Activated naive CD8-positive, alpha-beta T cell treated with anti-CD3 and anti-CD28 coated beads for 36 hours (primary cell): ENCODE measurements at regions not wholly inside any gene's neighbourhood (a gene's known extent, or its start where the extent isn't known, plus 50 kb on each side); places are given as distances from the start of the nearest gene placed in this dataset.

ENCODE experiments used
- DNase-seq: peaks from one replicate; pipeline ENCODE4 v3.0.0; 2021
- H3K27ac Mint-ChIP-seq: one replicate; pipeline ENCODE4 v1.8.0; 2022; ENCODE audit warnings: mild to moderate bottlenecking, moderate library complexity, mixed read lengths
- H3K27me3 Mint-ChIP-seq: one replicate; pipeline ENCODE4 v1.8.0; 2022; ENCODE audit warnings: mild to moderate bottlenecking, mixed read lengths
- H3K36me3 Mint-ChIP-seq: one replicate; pipeline ENCODE4 v1.8.0; 2021; ENCODE audit warnings: mild to moderate bottlenecking, mixed read lengths
- H3K4me1 Mint-ChIP-seq: one replicate; pipeline ENCODE4 v1.8.0; 2021; ENCODE audit warnings: mixed read lengths
- H3K4me3 Mint-ChIP-seq: one replicate; pipeline ENCODE4 v1.8.0; 2022; ENCODE audit warnings: mild to moderate bottlenecking, moderate library complexity, mixed read lengths
- H3K9me3 Mint-ChIP-seq: one replicate; pipeline ENCODE4 v1.8.0; 2022; ENCODE audit warnings: mixed read lengths

DNA sequence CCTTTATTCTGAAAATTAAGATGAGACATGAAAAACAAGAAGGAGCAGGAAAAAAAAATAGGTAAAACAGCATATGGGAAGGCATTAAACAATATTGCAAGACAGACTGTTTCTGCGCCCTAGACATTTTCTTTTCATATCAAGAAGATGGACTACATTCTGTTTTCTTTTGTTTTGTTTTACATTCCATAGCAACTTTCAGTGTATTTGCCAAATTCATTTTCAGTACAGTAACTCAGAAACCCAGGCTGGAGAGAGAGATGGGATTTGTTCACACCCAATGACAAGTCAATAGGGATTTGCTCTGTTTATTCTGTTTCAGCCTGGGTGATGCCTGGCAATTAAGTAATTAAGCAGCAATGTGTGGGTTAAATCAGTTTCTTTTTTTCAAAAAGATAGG is 892.8 kb upstream of the DIAPH2 start:
- no peaks in the 10 kb centered on the region for H3K4me1 Mint-ChIP-seq
- no peak overlapping the region for H3K4me3 Mint-ChIP-seq
- H3K9me3 Mint-ChIP-seq = no peaks in the 10 kb centered on the region
- H3K36me3 Mint-ChIP-seq = no peaks in the 10 kb centered on the region
- no peak for DNase-seq
- no peak overlapping the region for H3K27ac Mint-ChIP-seq
- no peaks in the 10 kb centered on the region for H3K27me3 Mint-ChIP-seq

DNA sequence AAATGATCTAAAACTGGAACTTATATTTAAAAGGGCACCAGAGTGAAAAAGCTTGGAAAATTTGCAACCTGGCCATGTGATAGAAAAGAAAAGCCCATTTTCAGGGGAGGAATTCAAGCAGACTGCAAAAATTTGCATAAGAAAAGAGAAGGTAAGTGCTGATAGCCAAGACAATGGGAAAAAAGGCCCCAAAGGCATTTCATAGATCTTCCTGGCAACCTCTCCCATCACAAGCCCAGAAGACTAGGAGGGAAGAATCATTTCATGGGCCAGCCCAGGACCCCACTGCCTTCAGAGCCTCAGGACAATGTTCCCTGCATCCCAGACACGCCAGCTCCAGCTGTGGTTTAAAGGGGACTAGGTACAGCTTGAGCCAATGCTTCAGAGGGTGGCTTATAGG is 887.3 kb upstream of the DIAPH2 start:
- H3K9me3 Mint-ChIP-seq = no peaks in the 10 kb centered on the region
- H3K4me1 Mint-ChIP-seq = no peaks in the 10 kb centered on the region
- H3K27me3 Mint-ChIP-seq = no peaks in the 10 kb centered on the region
- DNase-seq = no peak
- H3K4me3 Mint-ChIP-seq = no peak overlapping the region
- H3K27ac Mint-ChIP-seq = no peak overlapping the region
- H3K36me3 Mint-ChIP-seq = no peaks in the 10 kb centered on the region

DNA sequence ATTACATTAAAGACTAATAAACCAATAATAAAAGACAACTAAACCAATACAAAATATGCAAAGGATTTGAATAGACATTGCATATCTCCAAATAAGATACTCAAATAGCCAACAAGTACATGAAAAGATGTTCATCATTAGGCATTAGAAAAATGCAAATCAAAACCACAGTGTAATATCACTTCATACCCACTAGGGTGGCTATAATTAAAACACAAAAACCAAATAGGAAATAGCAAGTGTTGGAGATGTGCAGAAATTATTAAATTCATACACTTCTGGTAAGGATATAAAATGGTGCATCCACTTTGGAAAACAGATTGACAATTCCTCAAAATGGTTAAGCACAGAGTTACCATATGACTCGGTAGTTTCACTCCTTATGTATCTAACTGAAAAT is 860.8 kb upstream of the DIAPH2 start:
- no peaks in the 10 kb centered on the region for H3K4me1 Mint-ChIP-seq
- no peaks in the 10 kb centered on the region for H3K9me3 Mint-ChIP-seq
- H3K27ac Mint-ChIP-seq = no peak overlapping the region
- H3K4me3 Mint-ChIP-seq = no peak overlapping the region
- no peaks in the 10 kb centered on the region for H3K27me3 Mint-ChIP-seq
- no peak for DNase-seq
- no peaks in the 10 kb centered on the region for H3K36me3 Mint-ChIP-seq

DNA sequence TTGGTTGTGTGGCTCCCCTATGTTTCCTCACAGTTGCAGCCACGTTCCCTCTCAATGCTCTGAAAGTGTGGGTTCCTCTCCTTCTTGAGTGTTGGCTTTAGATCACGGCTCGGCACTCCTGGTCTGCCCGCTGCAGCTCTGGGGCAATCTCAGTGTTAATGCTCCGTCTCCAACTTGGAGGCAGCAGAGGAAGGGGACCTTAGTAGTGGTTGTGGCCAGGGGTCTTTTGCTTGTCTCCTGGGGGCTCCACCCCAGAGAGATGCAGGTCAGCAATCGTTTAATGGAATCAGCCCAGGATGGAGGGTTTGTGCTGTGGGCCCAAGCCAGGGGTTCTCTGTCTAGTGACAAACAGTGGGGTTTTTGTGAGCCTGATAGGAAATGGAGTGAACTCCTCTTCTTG is 849.4 kb upstream of the DIAPH2 start:
- H3K36me3 Mint-ChIP-seq = no peaks in the 10 kb centered on the region
- H3K9me3 Mint-ChIP-seq = peaks cover 2% of the 10 kb centered on the region
- no peak overlapping the region for H3K27ac Mint-ChIP-seq
- H3K4me1 Mint-ChIP-seq = no peaks in the 10 kb centered on the region
- H3K4me3 Mint-ChIP-seq = no peak overlapping the region
- no peaks in the 10 kb centered on the region for H3K27me3 Mint-ChIP-seq
- no peak for DNase-seq

DNA sequence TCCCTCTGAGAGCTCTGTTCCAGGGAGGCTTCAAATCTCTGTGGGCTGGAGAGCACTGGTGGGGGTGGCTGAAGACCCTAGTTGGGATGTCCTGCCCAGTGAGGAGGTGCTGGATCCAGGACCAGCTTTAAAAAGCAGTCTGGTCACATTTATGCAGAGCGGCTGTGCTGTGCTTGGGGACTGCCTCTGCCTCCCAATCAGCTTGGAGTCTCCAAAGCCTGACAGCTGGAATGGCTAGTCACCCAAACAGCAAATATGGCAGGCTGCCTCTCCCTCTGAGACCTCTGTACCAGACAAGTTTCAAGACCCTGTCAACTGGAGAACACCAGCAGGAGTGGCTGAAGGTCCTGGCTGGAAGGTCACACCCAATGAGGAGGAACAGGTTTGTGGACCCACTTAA is 848.1 kb upstream of the DIAPH2 start:
- Mint-ChIP-seq H3K4me3 (no peak overlapping the region), H3K9me3 (peaks cover 2% of the 10 kb centered on the region), H3K27me3 (no peaks in the 10 kb centered on the region), H3K4me1 (no peaks in the 10 kb centered on the region), H3K27ac (no peak overlapping the region), H3K36me3 (no peaks in the 10 kb centered on the region)
- DNase-seq = no peak

DNA sequence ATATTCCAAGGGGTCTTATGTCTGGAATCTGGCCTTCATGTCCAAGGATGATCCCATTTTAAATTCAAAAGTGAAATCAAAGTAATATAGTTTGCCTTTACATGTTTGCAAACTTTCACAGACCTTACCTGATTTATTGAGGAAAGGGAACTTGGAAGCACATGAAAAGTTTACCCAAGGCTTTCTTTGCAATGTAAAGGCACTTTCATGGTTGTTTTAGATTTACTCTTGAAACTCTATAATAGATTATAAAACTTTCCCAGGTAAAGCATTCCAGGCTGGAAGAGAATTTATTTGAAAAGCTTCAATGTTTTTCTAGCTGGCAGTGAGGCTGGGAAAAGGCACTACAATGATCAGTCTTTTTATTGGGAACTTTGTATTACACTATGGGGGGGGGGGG is 842.8 kb upstream of the DIAPH2 start:
- H3K4me1 Mint-ChIP-seq = no peaks in the 10 kb centered on the region
- H3K9me3 Mint-ChIP-seq = no peaks in the 10 kb centered on the region
- H3K36me3 Mint-ChIP-seq = no peaks in the 10 kb centered on the region
- no peak overlapping the region for H3K4me3 Mint-ChIP-seq
- DNase-seq = no peak
- H3K27ac Mint-ChIP-seq = no peak overlapping the region
- no peaks in the 10 kb centered on the region for H3K27me3 Mint-ChIP-seq

DNA sequence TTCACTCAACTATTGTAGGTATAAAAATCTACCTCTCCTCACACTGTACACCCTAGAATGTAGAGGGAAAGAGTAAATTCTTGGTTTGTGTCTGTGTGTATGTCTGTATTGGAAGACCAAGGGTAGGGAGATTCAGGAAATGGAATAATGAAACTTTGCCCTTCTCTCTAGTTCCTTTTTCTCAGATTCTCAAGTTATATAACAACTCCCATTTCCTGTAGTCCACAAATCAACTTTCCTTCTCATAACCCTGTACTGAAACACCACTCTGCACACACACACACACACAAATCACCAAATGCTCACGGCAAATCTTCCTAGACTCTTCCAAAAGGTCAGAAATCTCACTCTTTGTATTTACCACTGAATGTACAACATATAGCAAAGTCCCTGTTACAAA is 824.5 kb upstream of the DIAPH2 start:
- Mint-ChIP-seq H3K4me1 (no peaks in the 10 kb centered on the region), H3K4me3 (no peak overlapping the region), H3K27me3 (no peaks in the 10 kb centered on the region), H3K36me3 (no peaks in the 10 kb centered on the region), H3K9me3 (peaks cover 5% of the 10 kb centered on the region), H3K27ac (no peak overlapping the region)
- no peak for DNase-seq

DNA sequence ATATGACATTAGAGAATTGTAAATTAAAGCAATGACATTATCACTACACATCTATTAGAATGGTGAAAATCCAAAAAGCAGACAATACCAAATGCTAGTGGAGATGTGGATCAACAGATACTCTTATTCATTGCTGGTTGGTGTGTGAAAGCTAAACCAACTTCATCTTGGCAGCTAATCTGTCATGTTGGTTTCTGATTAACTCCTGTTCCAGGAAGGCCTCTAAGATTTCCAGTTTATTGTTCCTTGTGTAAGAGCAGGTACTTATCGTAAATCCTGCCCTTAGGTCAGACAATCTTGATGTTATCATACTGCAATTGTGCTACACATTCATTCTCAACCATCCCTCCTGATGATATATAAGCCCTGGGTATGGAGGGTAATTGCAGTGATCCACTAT is 809.0 kb upstream of the DIAPH2 start:
- H3K9me3 Mint-ChIP-seq = peaks cover 6% of the 10 kb centered on the region
- DNase-seq = no peak
- H3K27me3 Mint-ChIP-seq = no peaks in the 10 kb centered on the region
- H3K4me1 Mint-ChIP-seq = no peaks in the 10 kb centered on the region
- H3K4me3 Mint-ChIP-seq = no peak overlapping the region
- H3K36me3 Mint-ChIP-seq = no peaks in the 10 kb centered on the region
- H3K27ac Mint-ChIP-seq = no peak overlapping the region

DNA sequence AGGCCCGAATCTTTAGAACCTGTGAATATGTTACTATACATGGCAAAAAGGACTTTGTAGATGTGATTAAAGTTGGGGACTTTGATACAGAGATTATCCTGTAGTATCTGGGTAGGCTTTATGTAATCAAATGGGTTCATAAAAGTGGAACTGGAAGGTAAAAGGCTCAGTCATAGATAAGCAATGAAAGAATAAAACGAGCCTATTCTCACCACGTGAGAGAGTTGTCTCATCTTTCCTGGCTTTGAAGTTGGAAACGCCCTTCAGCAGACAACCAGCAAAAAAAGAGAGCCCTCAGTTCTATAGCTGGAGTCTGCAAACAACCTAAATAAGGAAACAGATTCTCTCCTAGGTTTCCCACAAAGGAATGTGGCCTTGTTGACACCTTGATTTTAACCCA is 805.8 kb upstream of the DIAPH2 start:
- no peaks in the 10 kb centered on the region for H3K36me3 Mint-ChIP-seq
- no peaks in the 10 kb centered on the region for H3K4me1 Mint-ChIP-seq
- no peak overlapping the region for H3K27ac Mint-ChIP-seq
- peaks cover 6% of the 10 kb centered on the region for H3K9me3 Mint-ChIP-seq
- DNase-seq = no peak
- no peak overlapping the region for H3K4me3 Mint-ChIP-seq
- no peaks in the 10 kb centered on the region for H3K27me3 Mint-ChIP-seq

DNA sequence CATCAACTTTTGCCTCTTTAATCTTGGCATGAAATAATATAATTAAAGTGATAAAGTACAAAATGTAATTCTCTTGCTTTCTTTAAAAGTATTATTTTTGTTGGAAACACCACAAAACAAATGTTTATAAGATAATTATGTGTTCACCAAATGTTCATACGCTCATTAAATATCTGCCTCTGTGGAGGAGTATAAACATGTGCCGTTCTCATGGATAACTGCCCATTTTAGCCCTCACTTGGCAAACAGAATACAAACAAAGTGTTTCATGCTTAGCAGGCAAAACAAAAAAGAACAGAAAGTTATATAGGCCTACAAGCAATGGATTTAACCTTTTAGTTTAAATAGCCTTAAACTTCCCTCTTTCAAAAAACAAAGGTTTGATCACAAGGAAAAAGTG is 800.5 kb upstream of the DIAPH2 start:
- Mint-ChIP-seq H3K27me3 (no peaks in the 10 kb centered on the region), H3K9me3 (no peaks in the 10 kb centered on the region), H3K4me3 (no peak overlapping the region), H3K27ac (no peak overlapping the region), H3K4me1 (no peaks in the 10 kb centered on the region), H3K36me3 (no peaks in the 10 kb centered on the region)
- DNase-seq = no peak

DNA sequence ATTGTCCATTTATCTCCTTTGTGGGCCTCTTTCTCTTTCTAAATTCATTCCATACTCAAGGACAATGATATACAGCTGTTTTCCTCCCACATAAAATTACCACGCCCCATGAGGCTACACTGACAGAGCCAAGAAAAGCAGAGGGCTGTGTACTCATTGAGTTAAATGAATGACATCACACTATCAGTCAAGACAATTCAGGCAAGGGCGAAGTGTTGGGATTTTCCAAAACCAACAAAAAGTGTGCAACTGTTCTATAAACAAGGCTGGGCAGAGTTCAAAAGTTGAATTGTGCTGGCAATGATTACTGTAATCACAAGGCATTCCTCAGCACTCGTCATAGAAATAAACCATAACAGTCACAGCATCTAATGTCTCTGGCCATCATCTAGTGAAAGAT is 799.6 kb upstream of the DIAPH2 start:
- Mint-ChIP-seq H3K4me3 (no peak overlapping the region), H3K9me3 (no peaks in the 10 kb centered on the region), H3K27me3 (no peaks in the 10 kb centered on the region), H3K36me3 (no peaks in the 10 kb centered on the region), H3K27ac (no peak overlapping the region), H3K4me1 (no peaks in the 10 kb centered on the region)
- no peak for DNase-seq

DNA sequence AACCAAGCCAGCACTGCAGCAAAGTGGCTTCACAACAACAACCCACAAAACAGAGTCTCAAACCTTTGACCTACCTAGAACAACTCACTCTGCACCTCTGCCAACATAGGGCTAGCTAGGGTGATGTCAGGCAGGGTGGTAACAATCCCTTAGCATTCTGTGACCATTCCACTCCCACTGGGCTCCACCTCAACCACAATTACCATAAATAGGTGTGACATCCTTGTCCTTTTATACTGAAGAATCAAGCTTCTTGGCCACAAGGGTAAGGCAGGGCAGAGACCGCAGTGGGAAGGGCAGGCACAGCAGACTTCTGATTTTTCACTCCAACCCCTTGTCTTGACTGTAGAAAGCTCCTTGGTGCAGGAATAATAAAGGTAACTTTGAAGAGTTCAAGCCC is 795.4 kb upstream of the DIAPH2 start:
- Mint-ChIP-seq H3K9me3 (no peaks in the 10 kb centered on the region), H3K36me3 (no peaks in the 10 kb centered on the region), H3K4me1 (no peaks in the 10 kb centered on the region), H3K27ac (no peak overlapping the region), H3K27me3 (no peaks in the 10 kb centered on the region), H3K4me3 (no peak overlapping the region)
- DNase-seq = no peak

DNA sequence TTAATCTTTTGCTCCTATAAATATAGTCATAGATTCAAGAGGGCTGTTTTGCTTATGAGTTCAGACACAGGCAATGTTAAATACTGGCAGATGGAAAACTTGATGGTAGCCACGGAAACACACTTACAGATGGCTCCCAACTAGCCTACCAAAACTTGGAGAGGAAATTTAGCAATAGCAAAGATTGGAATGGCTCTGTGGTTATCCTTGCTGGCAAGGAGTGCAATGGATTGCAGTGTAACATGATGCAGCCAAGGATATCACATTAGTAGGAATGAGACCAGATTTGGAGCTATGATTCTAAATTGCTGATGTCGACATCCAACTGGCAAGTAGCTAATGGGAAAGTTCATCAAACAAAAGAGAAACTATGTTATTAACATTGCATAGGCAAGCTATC is 791.0 kb upstream of the DIAPH2 start:
- DNase-seq = no peak

DNA sequence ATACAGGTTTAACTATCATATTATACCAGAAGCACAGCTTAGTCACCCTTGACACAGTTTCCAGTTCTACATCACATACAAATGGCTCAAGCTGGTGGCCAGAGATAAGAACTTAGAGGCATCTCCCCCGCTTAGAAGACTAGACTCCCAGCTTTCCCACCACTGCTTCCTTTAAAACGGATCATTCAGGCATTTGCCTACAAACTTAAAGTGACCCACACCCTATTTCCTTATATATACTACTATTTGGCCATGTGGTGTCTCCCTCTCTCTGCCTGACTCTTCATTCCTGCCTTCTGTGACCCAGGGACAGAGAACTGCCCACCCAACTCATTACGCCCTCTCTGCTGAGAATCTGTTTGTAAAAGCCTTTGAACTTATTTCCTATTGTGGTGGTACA is 781.2 kb upstream of the DIAPH2 start:
- Mint-ChIP-seq H3K9me3 (no peaks in the 10 kb centered on the region), H3K36me3 (no peaks in the 10 kb centered on the region), H3K27ac (no peak overlapping the region), H3K27me3 (no peaks in the 10 kb centered on the region), H3K4me1 (no peaks in the 10 kb centered on the region), H3K4me3 (no peak overlapping the region)
- no peak for DNase-seq

More for the DNA sequence above, 791.0 kb upstream of the DIAPH2 start:
- H3K27me3 Mint-ChIP-seq = no peaks in the 10 kb centered on the region
- H3K27ac Mint-ChIP-seq = no peak overlapping the region
- no peaks in the 10 kb centered on the region for H3K36me3 Mint-ChIP-seq
- H3K4me3 Mint-ChIP-seq = no peak overlapping the region
- H3K4me1 Mint-ChIP-seq = no peaks in the 10 kb centered on the region
- no peaks in the 10 kb centered on the region for H3K9me3 Mint-ChIP-seq

DNA sequence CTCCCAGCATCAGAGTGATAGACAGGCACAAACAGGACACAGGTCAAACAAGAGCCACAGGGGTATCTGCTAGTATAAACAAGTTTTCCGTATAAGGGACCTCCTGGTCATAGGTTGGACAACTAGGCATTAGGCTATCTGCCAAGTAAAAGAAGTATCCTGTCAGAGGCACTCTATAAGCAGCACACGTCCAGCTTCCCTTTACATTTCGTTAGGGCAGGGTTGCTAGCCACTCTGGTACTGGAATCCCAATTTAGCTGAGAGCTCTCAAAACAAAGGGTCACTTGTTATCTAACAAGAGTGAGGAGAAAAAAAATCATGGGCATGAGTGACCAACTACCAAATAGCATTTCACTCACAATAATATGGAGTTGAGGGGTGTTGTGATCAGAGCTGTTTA is 780.7 kb upstream of the DIAPH2 start:
- no peaks in the 10 kb centered on the region for H3K27me3 Mint-ChIP-seq
- H3K4me1 Mint-ChIP-seq = no peaks in the 10 kb centered on the region
- no peak for DNase-seq
- no peaks in the 10 kb centered on the region for H3K9me3 Mint-ChIP-seq
- H3K4me3 Mint-ChIP-seq = no peak overlapping the region
- H3K36me3 Mint-ChIP-seq = no peaks in the 10 kb centered on the region
- H3K27ac Mint-ChIP-seq = no peak overlapping the region

DNA sequence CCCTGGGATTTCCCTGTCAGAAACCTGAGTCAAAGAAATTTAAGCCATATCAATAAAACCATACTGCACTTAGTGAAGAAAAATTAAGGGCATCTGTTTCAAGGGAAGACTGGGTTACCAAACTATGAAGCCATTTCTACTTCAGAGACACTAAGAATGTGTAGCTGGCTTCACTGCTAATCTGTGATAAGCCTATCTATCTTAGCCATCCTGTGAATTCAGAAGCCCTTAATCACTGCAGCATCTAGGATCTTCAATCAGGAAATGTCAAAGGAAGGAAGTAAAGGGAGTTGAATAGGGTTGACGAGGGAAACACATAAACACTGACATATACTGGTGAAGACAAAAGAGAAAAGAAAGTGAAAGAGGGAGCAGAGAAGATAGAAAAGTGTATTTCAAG is 777.6 kb upstream of the DIAPH2 start:
- DNase-seq = no peak
- H3K27me3 Mint-ChIP-seq = no peaks in the 10 kb centered on the region
- H3K4me1 Mint-ChIP-seq = no peaks in the 10 kb centered on the region
- H3K4me3 Mint-ChIP-seq = no peak overlapping the region
- H3K36me3 Mint-ChIP-seq = no peaks in the 10 kb centered on the region
- H3K27ac Mint-ChIP-seq = no peak overlapping the region
- no peaks in the 10 kb centered on the region for H3K9me3 Mint-ChIP-seq

DNA sequence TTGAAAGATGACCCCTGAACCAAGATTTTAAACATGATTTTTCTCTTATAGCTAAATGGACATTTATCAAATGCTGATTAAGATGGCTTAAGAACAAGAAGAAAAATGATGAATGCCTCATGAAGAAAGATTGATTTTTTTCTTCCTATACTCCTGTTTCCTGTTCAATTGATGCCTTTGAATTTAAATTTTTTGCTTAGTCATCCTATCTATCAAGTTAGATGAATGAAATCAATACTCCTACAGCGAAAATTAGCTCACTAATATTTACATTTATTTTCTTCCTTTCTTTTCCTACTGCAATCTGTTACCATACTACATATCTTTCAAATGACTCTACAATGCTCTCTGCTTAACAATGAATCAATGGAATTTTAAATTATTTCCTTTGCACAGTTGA is 773.6 kb upstream of the DIAPH2 start:
- Mint-ChIP-seq H3K4me3 (no peak overlapping the region), H3K4me1 (no peaks in the 10 kb centered on the region), H3K9me3 (no peaks in the 10 kb centered on the region), H3K27ac (no peak overlapping the region), H3K36me3 (no peaks in the 10 kb centered on the region), H3K27me3 (no peaks in the 10 kb centered on the region)
- no peak for DNase-seq
